H1 (cell line): ENCODE measurements at regions not wholly inside any gene's neighbourhood (a gene's known extent, or its start where the extent isn't known, plus 50 kb on each side); places are given as distances from the start of the nearest gene placed in this dataset.

Experiments
- CTCF ChIA-PET: fragments of 300-600 bp; sonication (Branson Sonifier 250); formaldehyde crosslinking; loops from one replicate; lab custom pipeline; 2021; ENCODE audit not compliant: partially characterized antibody; lab: Charles Lee
- POLR2A ChIA-PET: fragments of 300-600 bp; sonication (Branson Sonifier 250); formaldehyde crosslinking; loops from one replicate; lab custom pipeline; 2021; ENCODE audit warnings: inconsistent platforms; ENCODE audit not compliant: partially characterized antibody; lab: Charles Lee
- DNase-seq, 2 experiments: peaks; one replicate each; pipeline versions ENCODE4 v3.0.0 to v3.0.0-alpha.2; 2010 to 2022; ENCODE audit warnings: low spot score in 2 of 2, low read depth in 1 of 2, mixed read lengths in 1 of 2
- FAIRE-seq: peaks from 2 replicates; lab custom pipeline; 2011; peaks lifted over from hg19 to GRCh38; lab: Jason Lieb, UNC
- H2AFZ ChIP-seq: 2 replicates; pipeline ENCODE4 v1.8.1; 2012; ENCODE audit warnings: low read length, inconsistent platforms
- H2AK5ac ChIP-seq: 2 replicates; pipeline ENCODE4 v1.6.1; 2013; ENCODE audit warnings: low read depth, low read length
- H2BK120ac ChIP-seq: replicated peaks from 2 replicates; pipeline ENCODE3; 2013; ENCODE audit warnings: low read depth, low read length, inconsistent platforms
- H2BK12ac ChIP-seq: 2 replicates; pipeline ENCODE4 v1.6.1; 2013; ENCODE audit warnings: low read depth, low read length
- H2BK15ac ChIP-seq: 2 replicates; pipeline ENCODE4 v1.6.1; 2013; ENCODE audit warnings: low read length
- H2BK20ac ChIP-seq: 2 replicates; pipeline ENCODE4 v1.6.1; 2013; ENCODE audit warnings: low read length
- H2BK5ac ChIP-seq: 2 replicates; pipeline ENCODE4 v1.6.1; 2013; ENCODE audit warnings: low read depth, low read length
- H3K14ac ChIP-seq: 2 replicates; pipeline ENCODE4 v1.6.1; 2013; ENCODE audit warnings: inconsistent platforms; ENCODE audit not compliant: insufficient read length
- H3K18ac ChIP-seq: 2 replicates; pipeline ENCODE4 v1.6.1; 2013; ENCODE audit warnings: low read length; ENCODE audit errors: extremely low read depth
- H3K23ac ChIP-seq: 2 replicates; pipeline ENCODE4 v1.6.1; 2013; ENCODE audit warnings: inconsistent platforms; ENCODE audit not compliant: insufficient read length
- H3K23me2 ChIP-seq: 2 replicates; pipeline ENCODE4 v1.6.1; 2013; ENCODE audit warnings: low read depth, low read length
- H3K27ac ChIP-seq: 2 replicates; pipeline ENCODE4 v1.6.1; 2011; ENCODE audit warnings: low read depth, low read length, inconsistent platforms
- H3K27me3 ChIP-seq, 4 experiments: replicated peaks in 1 of 4; 1 replicate in 1 of 4; 2 replicates in 3 of 4; pipeline versions ENCODE4 v1.6.1 to v1.8.1; 2011 to 2013; ENCODE audit warnings: low read length in 3 of 4, mild to moderate bottlenecking in 3 of 4, inconsistent platforms in 2 of 4, mixed read lengths in 2 of 4, moderate library complexity in 1 of 4; ENCODE audit not compliant: control insufficient read depth in 3 of 4, insufficient read depth in 3 of 4; ENCODE audit errors: extremely low read depth in 1 of 4
- H3K36me3 ChIP-seq, 4 experiments: 2 replicates each; pipeline versions ENCODE4 v1.6.1 to v1.8.1; 2011 to 2013; ENCODE audit warnings: mild to moderate bottlenecking in 4 of 4, low read length in 3 of 4, moderate library complexity in 2 of 4, control low read depth in 1 of 4, inconsistent platforms in 1 of 4; ENCODE audit not compliant: insufficient read depth in 4 of 4, control insufficient read depth in 2 of 4
- H3K4ac ChIP-seq: replicated peaks from 2 replicates; pipeline ENCODE3; 2013; ENCODE audit warnings: low read length, low read depth, mixed read lengths, inconsistent platforms; ENCODE audit not compliant: insufficient read length
- H3K4me1 ChIP-seq, 4 experiments: replicated peaks in 1 of 4; 1 replicate in 1 of 4; 2 replicates in 3 of 4; pipeline versions ENCODE4 v1.6.1 to v1.8.1; 2011 to 2013; ENCODE audit warnings: low read length in 3 of 4, inconsistent platforms in 2 of 4, mixed read lengths in 1 of 4; ENCODE audit not compliant: insufficient read depth in 4 of 4, control insufficient read depth in 3 of 4
- H3K4me2 ChIP-seq, 2 experiments: 2 replicates each; pipeline versions ENCODE4 v1.6.1 to v1.8.1; 2011 to 2013; ENCODE audit warnings: low read depth in 2 of 2, low read length in 2 of 2, control low read depth in 1 of 2, inconsistent platforms in 1 of 2, mild to moderate bottlenecking in 1 of 2; ENCODE audit not compliant: insufficient read depth in 1 of 2
- H3K4me3 ChIP-seq, 4 experiments: fragments of 200-600, 300-600 bp in 1 of 4; sonication (generic), shearing (Covaris generic), sonication (Bioruptor Twin) in 1 of 4; 2 replicates each; pipeline versions ENCODE4 v1.5.1 to v1.8.1; 2011 to 2016; ENCODE audit warnings: low read length in 4 of 4, low read depth in 3 of 4, control low read depth in 2 of 4, inconsistent platforms in 2 of 4, mild to moderate bottlenecking in 2 of 4, mixed read lengths in 1 of 4, moderate library complexity in 1 of 4; ENCODE audit not compliant: insufficient read depth in 2 of 4; ENCODE audit errors: extremely low read depth in 1 of 4
- H3K56ac ChIP-seq: replicated peaks from 2 replicates; pipeline ENCODE3; 2013; ENCODE audit warnings: low read depth, mild to moderate bottlenecking, mixed read lengths, low read length, inconsistent platforms; ENCODE audit not compliant: insufficient read length
- H3K79me1 ChIP-seq: 2 replicates; pipeline ENCODE4 v1.6.1; 2013; ENCODE audit warnings: low read depth, low read length, control low read depth
- H3K79me2 ChIP-seq, 2 experiments: 2 replicates each; pipeline versions ENCODE4 v1.6.1 to v1.8.1; 2012 to 2013; ENCODE audit warnings: low read length in 2 of 2, mild to moderate bottlenecking in 2 of 2, inconsistent platforms in 1 of 2; ENCODE audit not compliant: insufficient read depth in 2 of 2, control insufficient read depth in 1 of 2
- H3K9ac ChIP-seq, 4 experiments: replicated peaks in 1 of 4; 1 replicate in 1 of 4; 2 replicates in 3 of 4; pipeline versions ENCODE4 v1.6.1 to v1.8.1; 2011 to 2013; ENCODE audit warnings: low read depth in 3 of 4, low read length in 3 of 4, control low read depth in 2 of 4, mild to moderate bottlenecking in 2 of 4, moderate library complexity in 2 of 4, inconsistent platforms in 1 of 4; ENCODE audit errors: extremely low read depth in 1 of 4
- H3K9me3 ChIP-seq, 2 experiments: 2 replicates each; pipeline versions ENCODE4 v1.6.1 to v1.8.1; 2012 to 2013; ENCODE audit warnings: mild to moderate bottlenecking in 2 of 2, moderate library complexity in 2 of 2, control low read depth in 1 of 2, inconsistent platforms in 1 of 2, low read depth in 1 of 2, low read length in 1 of 2, mixed read lengths in 1 of 2; ENCODE audit not compliant: insufficient read depth in 2 of 2
- H4K20me1 ChIP-seq, 2 experiments: replicated peaks in 1 of 2; 2 replicates each; pipeline versions ENCODE3 to v1.8.1; 2011 to 2013; ENCODE audit warnings: inconsistent platforms in 2 of 2, low read length in 2 of 2, mild to moderate bottlenecking in 1 of 2; ENCODE audit not compliant: insufficient read depth in 2 of 2, control insufficient read depth in 1 of 2
- H4K5ac ChIP-seq: 2 replicates; pipeline ENCODE4 v1.6.1; 2013; ENCODE audit warnings: low read length, low read depth, mixed read lengths, inconsistent platforms; ENCODE audit not compliant: insufficient read length
- H4K8ac ChIP-seq: 2 replicates; pipeline ENCODE4 v1.8.0; 2013; ENCODE audit warnings: mild to moderate bottlenecking, moderate library complexity, low read length, inconsistent platforms; ENCODE audit not compliant: insufficient read depth; ENCODE audit errors: extremely low read depth
- H4K91ac ChIP-seq: replicated peaks from 2 replicates; pipeline ENCODE3; 2013; ENCODE audit warnings: low read length, mixed read lengths, inconsistent platforms; ENCODE audit not compliant: insufficient read length
- ASH2L ChIP-seq: fragments of 200-600, 300-600 bp; sonication (generic); IDR thresholded peaks from one replicate; pipeline ENCODE4 v1.7.1; 2017; ENCODE audit warnings: low read length
- CEBPB ChIP-seq: IDR thresholded peaks from 2 replicates; pipeline ENCODE4 v1.6.1; 2012; ENCODE audit warnings: low read depth, low read length
- FOSL1 ChIP-seq: IDR thresholded peaks from 2 replicates; pipeline ENCODE4 v1.6.1; 2011; ENCODE audit warnings: mild to moderate bottlenecking, low read depth, low read length, moderate library complexity; ENCODE audit not compliant: insufficient read depth
- GTF2F1 ChIP-seq: IDR thresholded peaks from 2 replicates; pipeline ENCODE4 v1.6.1; 2012; ENCODE audit warnings: low read depth, low read length, improper control_type of control experiment, borderline replicate concordance
- HDAC2 ChIP-seq, 2 experiments: fragments of 300-600 bp in 1 of 2; sonication (generic) in 1 of 2; IDR thresholded peaks; 2 replicates each; pipeline ENCODE4 v1.6.1; 2011 to 2012; ENCODE audit warnings: low read depth in 2 of 2, low read length in 2 of 2, mild to moderate bottlenecking in 2 of 2, moderate library complexity in 2 of 2, borderline replicate concordance in 1 of 2, inconsistent platforms in 1 of 2
- HDAC6 ChIP-seq: IDR thresholded peaks from one replicate; pipeline ENCODE4 v1.7.1; 2012; ENCODE audit warnings: low read depth, mild to moderate bottlenecking, inconsistent platforms, low read length, moderate library complexity
- KDM4A ChIP-seq: IDR thresholded peaks from one replicate; pipeline ENCODE4 v1.7.1; 2012; ENCODE audit warnings: low read depth, mild to moderate bottlenecking, moderate library complexity, low read length, inconsistent platforms; ENCODE audit not compliant: severe bottlenecking
- KDM5A ChIP-seq: fragments of 200-600 bp; IDR thresholded peaks from 2 replicates; pipeline ENCODE4 v1.7.1; 2012; ENCODE audit warnings: mild to moderate bottlenecking, low read length, inconsistent platforms, mixed read lengths
- PHF8 ChIP-seq: fragments of 200-600 bp; sonication (generic); conservative IDR thresholded peaks from 2 replicates; pipeline ENCODE4 v1.7.1; 2012; ENCODE audit warnings: low read depth, mild to moderate bottlenecking, inconsistent platforms, low read length, moderate library complexity
- POLR2AphosphoS5 ChIP-seq: IDR thresholded peaks from 2 replicates; pipeline ENCODE4 v1.6.1; 2011; ENCODE audit warnings: low read depth, low read length
- POU5F1 ChIP-seq: IDR thresholded peaks from 2 replicates; pipeline ENCODE4 v1.6.1; 2011; ENCODE audit warnings: low read depth, mild to moderate bottlenecking, low read length, moderate library complexity
- SRF ChIP-seq: IDR thresholded peaks from 2 replicates; pipeline ENCODE4 v1.6.1; 2011; ENCODE audit warnings: mild to moderate bottlenecking, low read depth, low read length, moderate library complexity
- TBP ChIP-seq: IDR thresholded peaks from 2 replicates; pipeline ENCODE4 v1.6.1; 2011; ENCODE audit warnings: low read depth, low read length, improper control_type of control experiment
- WGBS, 2 experiments: shearing (Covaris generic) in 1 of 2; methylation state at CpG; one replicate each; pipeline versions ENCODE4 v1.1.6 to v1.1.7; 2013 to 2015; ENCODE audit warnings: low lambda C conversion rate in 2 of 2, mixed read lengths in 2 of 2, inconsistent platforms in 1 of 2, low coverage in 1 of 2, missing lambda C conversion rate in 1 of 2; ENCODE audit not compliant: insufficient replicate concordance in 2 of 2, insufficient coverage in 1 of 2, insufficient read length in 1 of 2; ENCODE audit errors: extremely low coverage in 1 of 2, missing lambda C conversion rate in 1 of 2; 5-methylcytosine and 5-hydroxymethylcytosine counted together
- TF ChIP-seq, protein P1 (sequence below): IDR thresholded peaks from 2 replicates; pipeline ENCODE4 v1.6.1; 2011; ENCODE audit warnings: low read length, improper control_type of control experiment

DNA sequence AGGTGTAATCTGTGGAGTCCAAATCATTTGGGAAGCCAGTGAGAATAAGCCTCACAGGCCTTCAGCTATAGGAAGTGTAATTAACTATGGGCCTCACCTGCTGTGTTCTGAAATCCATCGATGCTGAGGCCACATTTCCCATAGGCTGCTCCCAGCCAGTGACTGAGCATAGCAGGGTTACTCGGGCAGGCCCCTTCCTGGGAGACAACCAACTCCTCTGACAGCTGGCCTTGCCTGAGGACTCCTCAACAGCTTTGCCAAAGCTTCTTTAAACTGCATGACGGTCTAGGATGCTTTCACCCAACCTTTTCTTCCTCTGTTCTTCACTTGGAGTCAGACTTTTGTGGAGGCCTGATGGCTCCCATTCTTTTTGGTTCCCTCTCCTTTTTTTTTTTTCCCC lies 63.8 kb upstream of the SMNDC1 start:
- Histone ChIP-seq H4K20me1 (no peaks in the 10 kb centered on the region), H3K9me3 (no peaks in the 10 kb centered on the region), H3K4ac (no peak overlapping the region), H2BK12ac (no peak overlapping the region), H3K36me3 (no peaks in the 10 kb centered on the region), H2BK15ac (no peak overlapping the region), H3K79me1 (no peaks in the 10 kb centered on the region), H3K4me1 (peaks cover 0 to 6% (median 2%) of the 10 kb centered on the region in 4 experiments; a peak in 4 of 7 replicates), H2BK120ac (no peak overlapping the region), H3K4me2 (no peak overlapping the region), H2BK5ac (no peak overlapping the region), H3K14ac (no peak overlapping the region), H4K5ac (no peak overlapping the region), H3K23me2 (no peaks in the 10 kb centered on the region), H3K27ac (no peak overlapping the region), H2AFZ (no peak overlapping the region), H3K79me2 (no peaks in the 10 kb centered on the region), H3K9ac (no peak overlapping the region), H3K56ac (no peak overlapping the region), H4K91ac (no peak overlapping the region), H2AK5ac (no peak overlapping the region), H2BK20ac (no peak overlapping the region), H3K4me3 (no peak overlapping the region), H3K23ac (no peak overlapping the region), H3K27me3 (no peaks in the 10 kb centered on the region), H3K18ac (no peak overlapping the region), H4K8ac (no peak overlapping the region)
- WGBS, 2 experiments: 51% methylated on average over 3 of the region's 3 CpGs; no CpG with 5 or more reads in 1 of the 2 experiments
- CTCF ChIA-PET: interaction anchor here (1.2 to 6.0 kb wide), 3 partner anchors 9 to 16 kb away, joined by 4 to 49 read pairs (median 17); no protein-coding TSS in a partner anchor
- POLR2A ChIA-PET: interaction anchor here (1.4 to 1.6 kb wide), 2 partner anchors 8 to 15 kb away, joined by 3 read pairs; no protein-coding TSS in a partner anchor
- DNase-seq: no peak
- FAIRE-seq: no peak
- no peak for TF ChIP-seq ASH2L
- TF ChIP-seq FOSL1: no peak
- no peak for TF ChIP-seq POU5F1
- no peak for TF ChIP-seq KDM4A
- no peak for TF ChIP-seq KDM5A
- no peak for TF ChIP-seq HDAC2 (IDR thresholded peaks at IDR 0.05; ENCODE audit: borderline replicate concordance in 1 of 2, low read depth in 2 of 2, low read length in 2 of 2)
- no peak for TF ChIP-seq GTF2F1
- TF ChIP-seq POLR2AphosphoS5: no peak
- no peak for TF ChIP-seq SRF
- no peak for TF ChIP-seq CEBPB
- no peak for TF ChIP-seq HDAC6
- TF ChIP-seq TBP: no peak
- TF ChIP-seq PHF8: no peak
- TF ChIP-seq, protein P1, sequence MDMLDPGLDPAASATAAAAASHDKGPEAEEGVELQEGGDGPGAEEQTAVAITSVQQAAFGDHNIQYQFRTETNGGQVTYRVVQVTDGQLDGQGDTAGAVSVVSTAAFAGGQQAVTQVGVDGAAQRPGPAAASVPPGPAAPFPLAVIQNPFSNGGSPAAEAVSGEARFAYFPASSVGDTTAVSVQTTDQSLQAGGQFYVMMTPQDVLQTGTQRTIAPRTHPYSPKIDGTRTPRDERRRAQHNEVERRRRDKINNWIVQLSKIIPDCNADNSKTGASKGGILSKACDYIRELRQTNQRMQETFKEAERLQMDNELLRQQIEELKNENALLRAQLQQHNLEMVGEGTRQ: no peak
